AG08396 (cell line): ENCODE measurements at regions not wholly inside any gene's neighbourhood (a gene's known extent, or its start where the extent isn't known, plus 50 kb on each side); places are given as distances from the start of the nearest gene placed in this dataset.

Source experiments
- DNase-seq: peaks from one replicate; pipeline ENCODE4 v3.0.0; 2012; ENCODE audit warnings: low spot score, mixed read lengths

DNA sequence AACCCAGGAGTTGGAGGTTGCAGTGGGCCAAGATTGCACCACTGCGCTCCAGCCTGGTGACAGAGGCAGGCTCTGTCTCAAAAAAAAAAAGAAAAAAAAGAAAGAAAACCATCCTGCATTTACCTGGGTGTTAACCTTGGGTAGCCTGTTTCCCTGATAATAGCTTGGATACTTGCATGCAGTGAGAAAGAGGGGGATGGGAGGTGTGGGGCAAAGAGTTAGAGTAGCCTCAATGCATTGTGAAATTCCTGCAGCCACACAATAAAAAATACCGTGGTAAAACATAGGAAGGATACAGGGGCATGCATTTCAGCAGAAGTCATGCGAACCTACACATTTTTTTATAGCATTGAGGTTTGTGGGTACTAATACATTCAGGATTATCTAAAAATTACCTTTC, 76.6 kb upstream of the ZNF516 start:
- no peak for DNase-seq

DNA sequence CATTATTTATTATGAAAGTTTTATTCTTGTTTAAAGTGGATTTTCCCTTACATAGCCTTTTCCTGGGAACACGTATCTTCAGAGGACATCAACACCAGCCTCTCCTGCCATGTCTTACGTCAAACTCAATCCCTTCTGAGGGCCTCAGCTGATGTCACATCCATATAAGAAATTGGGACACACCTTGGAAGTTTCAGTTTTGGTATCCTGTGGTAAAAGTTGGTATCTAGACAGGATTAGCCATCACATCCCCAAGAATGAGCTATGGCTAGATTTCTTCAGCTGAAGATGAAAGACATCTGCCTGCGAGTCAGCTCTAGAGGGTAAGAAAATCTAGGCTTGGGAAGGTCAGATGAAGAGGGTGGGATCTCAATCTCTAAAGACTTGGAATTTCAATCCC, 75.8 kb upstream of the ZNF516 start:
- no peak for DNase-seq

DNA sequence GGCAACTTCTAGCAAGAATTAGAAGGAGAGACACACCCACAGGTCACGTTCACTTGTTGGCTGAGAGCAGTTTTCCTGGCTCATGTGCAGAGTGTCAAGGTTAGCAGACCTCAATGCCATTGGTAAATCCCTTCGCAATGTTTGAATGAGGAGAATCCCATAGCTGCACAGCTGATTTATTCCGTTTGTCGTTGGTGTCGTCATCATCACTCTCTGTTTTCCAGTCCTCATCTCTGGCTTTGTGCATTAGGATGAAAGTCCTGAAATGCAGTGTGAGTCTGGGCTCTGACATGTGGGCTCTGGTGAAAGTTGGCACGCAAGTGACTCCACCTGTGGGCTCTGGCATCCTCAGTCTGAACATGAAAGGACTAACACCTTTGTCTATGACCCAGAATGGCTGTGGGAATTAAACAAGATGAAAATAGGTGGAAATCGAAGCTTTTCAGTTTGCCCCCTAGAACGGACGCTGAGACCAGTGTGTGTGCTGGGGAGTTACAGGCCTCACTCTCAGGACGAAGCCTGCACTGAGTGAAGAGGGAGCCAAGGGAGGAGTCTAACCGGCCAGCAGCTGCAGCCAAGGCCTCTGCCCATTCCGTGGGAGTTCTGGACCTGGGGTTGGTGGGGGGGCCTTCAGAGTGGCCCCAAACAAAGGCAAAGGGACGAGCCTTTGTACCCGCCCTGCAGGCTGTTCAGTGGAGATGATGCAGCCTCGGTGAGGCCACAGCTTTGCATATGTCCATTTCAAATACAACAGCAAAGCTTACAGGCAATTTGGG, 74.8 kb upstream of the ZNF516 start:
- DNase-seq = no peak

DNA sequence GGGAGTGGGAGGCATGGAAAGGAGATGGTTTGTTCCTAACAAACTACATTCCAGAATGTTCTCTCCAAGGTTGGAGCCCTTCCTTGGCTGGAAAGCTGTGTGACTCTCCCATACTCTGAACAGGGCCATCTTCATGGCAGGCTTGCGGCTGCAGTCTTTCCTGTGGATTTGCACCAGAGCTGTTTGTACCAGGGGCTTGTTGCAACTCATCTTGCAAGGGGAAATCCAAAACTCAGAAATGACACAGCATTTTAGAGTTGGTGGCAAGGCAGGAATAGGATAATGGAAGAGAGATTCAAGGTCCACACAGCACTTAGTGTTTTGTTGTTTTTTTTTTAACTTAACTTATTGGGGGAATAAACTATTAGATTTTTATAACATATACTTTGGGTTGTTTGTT, 73.7 kb upstream of the ZNF516 start:
- no peak for DNase-seq

DNA sequence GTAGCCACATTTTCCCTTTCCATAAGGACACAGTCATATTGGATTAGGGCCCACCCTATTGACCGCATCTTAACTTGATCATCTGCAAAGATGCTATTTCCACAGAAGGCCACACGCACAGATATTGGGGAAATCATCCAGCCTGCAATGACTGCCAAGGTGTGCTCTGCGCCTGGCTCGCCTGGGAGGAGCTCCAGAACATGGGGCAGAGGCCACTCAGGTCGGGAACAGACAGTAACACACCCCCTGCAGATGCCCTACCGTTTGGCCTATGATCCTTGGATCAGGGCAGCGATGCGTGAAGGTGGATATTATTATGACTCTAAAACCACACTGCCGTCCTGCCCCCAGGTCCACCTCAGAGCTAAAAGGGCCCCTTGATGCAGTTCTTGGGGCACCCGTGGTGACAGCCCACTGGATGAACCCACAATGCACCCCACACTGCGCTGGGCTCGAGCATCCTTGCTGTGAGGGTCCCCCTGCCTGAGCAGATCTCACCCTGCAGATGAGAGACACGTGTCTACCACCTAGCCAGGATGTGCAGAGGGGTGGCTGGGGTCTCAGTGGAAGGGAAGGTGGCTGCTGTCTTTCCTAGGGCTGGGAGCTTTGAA, 72.9 kb upstream of the ZNF516 start:
- no peak for DNase-seq

DNA sequence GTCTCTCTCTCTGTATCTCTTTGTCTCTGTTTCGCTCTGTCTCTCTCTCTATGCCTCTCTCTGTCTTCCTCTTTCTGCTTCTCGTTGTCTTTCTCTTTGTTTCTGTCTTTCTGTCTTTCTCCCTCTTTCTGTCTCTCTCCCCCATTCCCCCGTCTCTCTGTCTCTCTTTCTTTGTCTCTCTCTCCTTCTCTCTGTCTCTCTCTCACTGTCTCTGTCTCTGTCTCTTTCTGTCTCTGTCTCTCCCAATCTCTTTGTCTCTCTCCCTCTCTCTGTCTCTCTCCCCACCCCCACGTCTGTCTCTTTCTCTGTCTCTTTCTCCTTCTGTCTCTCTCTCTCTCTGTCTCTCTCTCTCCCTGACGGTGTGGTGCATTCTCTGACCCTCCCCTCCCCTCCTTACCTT, 71.9 kb upstream of the ZNF516 start:
- no peak for DNase-seq

DNA sequence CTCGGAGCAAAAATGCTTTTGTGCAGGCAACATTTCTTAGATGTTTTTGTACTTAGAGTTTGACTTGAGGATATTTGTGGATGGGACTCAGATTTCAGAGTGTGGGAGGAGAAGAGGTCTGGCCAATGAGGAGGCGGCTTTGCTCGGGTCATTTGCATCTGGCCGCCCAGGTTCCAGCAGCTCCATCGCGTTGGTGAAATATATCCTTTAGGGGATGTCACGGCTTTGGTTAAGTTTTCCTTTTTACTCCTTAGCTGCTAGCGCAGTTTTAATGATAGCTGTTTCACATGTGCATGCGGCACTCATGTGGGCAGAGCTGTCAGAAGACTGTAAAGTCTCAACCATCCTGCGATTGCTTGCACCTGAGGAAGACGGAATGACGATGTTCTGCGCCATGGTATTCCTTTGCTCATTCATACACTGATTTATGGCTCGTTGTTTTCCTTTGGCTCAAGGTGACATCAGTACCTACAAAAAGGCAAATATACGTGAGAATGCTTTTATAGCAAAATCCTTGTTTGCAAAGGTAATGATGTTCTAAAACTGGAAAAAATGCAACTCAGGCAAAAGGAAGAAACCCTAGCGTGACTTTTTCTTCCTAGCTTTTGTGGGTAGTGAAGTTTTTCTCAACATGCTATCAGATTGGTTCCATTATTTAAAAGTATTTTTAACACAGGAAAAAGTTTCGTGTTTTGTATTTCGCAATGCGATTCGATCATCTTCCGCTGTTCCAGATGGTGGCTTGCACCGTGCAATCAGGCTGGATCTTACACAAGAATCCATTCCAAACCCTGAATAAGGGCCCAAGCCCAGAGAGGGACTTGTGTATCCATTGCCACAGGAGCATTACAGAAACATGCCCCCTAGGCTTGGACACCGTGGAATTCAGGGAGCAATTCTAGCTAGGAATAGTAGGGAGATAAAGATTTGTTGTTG, 70.5 kb upstream of the ZNF516 start:
- DNase-seq = peak; percentile 92

DNA sequence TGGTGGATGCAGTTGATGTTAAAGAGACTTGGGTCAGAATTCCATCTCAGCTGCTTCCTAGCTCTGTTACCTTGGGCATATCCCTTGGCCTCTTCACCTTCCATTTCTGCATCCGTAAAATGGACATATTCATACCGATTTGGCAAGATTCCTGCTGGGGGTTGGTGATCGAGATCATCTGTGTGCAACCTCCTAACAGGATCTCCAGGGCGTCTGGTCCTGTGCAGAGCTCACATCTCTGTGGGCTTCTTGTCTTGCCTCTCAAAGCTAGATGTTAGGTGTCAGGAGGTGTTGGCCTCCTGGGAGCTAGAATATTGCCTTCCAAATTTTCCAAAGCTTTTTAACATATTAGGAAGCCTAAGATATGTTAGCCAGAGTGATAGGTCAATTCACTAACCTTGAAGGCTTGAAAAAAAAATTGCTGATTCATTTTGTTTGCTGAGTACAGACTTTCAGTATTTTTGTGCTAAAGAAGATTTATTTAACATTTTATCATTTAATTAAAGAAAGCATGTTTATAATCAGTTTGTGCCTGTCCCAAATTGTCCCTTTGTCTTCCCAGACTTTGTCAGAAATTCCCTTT, 69.7 kb upstream of the ZNF516 start:
- DNase-seq = peak; percentile 31

DNA sequence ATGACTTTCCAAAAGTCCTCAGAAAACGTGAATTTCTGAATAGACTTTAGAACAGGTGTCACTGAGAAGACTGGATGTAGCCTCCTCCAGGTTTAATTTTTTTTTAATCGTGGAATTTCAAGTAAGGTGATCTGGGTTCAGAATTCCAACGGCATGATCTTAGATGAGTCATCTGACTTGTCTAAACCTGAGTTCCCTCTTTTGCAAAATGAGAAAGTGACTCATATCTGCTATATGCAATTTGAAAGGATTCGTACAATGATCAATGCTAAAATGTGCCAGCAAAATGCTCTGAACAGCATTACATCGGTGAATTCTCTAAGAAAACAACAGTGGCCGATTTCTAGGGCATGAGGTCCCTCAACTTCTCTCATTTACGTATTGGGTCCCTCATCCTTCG, 69.1 kb upstream of the ZNF516 start:
- DNase-seq = peak; percentile 46

DNA sequence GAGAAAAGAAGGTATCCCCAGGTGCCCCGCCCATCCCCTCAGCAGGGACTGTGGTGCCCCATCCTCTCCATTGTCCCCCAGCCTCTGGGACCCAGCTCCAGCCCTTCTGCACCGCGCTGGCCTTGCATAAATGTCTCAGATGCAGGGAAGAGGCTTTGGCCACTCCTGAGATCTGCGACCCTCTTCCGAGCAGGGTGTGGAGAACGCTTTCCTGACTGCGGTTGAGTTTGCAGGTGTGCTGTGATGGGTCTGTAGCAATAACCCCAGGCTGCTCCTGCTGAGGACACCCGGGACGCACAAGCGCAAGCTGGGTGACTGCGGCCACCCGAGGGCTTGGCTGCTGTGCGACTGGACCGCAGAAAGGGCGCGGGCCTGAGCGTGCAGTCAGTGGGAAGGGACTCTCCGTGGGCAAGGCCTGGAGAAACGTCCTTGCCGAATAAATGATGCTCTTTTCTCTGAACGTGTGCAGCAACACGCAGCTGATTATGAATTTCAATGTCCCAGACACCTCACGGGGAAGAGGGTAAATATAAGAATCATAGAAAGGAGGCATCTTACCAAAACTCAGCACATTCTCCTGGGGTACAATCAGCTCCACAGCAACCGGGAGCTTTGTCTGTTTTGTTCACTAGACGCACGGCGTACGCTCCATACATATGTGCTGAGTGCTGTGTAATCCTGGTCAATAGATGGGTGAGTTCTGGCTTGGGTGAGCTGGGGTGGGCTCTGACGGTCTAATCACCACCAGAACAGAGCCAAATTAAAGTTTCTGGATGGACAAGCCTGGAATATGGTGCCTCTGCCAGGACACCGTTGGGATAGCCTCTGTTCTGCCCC, 67.5 kb upstream of the ZNF516 start:
- DNase-seq = no peak

DNA sequence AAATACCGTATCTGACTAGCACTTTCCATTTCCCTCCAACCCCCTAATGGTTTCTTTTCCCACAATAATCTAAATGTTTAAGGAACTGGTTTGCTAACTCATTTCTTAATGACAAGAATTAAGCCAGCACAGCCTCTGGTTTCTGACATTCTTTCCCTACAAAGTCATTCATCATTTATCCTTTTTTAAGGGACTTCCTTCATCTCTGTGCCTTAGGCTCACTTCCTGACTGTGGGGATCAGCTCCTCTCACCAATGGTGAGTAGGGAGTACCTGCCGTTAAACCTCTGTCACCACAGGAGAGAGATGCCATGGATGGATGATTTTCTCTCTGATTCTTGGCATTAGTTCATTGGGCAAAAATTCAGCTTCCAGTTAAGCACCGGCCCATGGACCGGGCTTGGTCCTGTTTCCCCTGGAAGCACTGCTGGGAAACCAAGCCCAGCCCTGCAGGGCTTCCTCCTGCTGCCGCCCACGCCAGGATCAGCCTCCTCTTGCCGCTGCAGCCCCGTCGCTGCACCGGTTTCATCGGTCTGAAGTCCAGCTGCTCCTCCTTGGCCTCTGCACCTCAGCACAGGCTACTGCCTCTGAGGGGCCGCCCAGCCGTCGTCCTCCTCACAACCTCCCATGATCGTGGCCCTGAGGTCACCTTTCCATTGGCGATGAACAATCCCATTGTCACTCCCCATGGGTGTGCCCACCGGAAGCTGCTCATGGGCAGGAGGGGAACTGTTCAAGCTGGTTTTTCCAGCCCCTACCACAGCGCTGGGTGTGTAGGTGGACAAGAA, 64.0 kb upstream of the ZNF516 start:
- DNase-seq = no peak

DNA sequence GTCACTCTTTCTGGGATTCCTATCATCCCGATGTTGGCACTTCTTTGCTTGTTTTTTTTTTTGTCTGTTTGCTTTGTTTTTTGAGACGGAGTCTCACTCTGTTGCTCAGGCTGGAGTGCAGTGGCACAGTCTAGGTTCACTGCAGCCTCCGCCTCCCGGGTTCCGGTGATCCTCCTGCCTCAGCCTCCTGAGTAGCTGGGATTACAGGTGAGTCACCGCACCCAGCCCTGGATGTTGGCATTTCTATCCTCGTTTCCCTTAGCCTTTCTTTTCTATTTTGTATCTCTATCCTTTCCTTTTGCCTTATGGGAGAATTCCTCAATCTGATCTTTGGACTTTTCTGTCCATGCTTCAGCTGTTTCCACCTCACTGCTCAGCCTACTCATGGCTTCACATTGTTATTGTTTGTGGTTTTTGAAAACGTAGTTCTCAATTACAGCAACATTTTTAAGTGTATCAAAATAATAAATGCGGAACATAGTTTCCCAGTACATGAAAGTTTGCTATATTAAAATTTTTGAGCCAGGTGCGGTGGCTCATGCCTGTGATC, 62.1 kb upstream of the ZNF516 start:
- DNase-seq = no peak

DNA sequence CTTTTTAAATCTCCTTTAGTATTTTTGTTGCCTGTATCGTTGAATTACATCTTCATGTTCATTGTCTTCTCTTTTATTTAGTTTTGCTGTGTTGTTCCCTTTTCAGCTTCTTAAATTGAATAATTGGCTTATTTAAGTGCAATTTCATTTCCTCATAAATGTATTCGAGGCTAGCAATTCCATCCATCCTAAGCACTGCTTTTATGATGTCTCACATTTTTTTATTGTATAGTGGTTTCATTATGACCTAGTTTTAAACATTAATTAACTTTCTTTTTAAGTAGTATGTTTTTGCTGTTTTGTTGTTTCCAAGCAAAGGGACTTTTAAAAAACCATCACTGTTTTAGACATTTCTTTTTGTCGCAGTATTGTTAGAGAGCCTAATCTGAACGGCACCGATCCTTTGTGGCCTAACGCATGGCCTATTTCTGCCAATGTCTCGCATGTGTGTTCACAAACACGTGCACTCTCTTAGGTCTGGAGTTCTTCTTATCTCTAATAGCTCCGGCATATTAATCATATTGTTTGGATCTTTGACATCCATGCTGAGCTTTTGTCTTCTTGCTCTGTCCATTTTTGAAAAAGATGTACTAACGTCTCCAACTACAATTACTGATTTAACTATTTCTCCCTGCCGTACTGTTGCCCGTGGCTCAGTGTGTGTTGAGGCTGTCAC, 59.6 kb upstream of the ZNF516 start:
- DNase-seq = no peak

DNA sequence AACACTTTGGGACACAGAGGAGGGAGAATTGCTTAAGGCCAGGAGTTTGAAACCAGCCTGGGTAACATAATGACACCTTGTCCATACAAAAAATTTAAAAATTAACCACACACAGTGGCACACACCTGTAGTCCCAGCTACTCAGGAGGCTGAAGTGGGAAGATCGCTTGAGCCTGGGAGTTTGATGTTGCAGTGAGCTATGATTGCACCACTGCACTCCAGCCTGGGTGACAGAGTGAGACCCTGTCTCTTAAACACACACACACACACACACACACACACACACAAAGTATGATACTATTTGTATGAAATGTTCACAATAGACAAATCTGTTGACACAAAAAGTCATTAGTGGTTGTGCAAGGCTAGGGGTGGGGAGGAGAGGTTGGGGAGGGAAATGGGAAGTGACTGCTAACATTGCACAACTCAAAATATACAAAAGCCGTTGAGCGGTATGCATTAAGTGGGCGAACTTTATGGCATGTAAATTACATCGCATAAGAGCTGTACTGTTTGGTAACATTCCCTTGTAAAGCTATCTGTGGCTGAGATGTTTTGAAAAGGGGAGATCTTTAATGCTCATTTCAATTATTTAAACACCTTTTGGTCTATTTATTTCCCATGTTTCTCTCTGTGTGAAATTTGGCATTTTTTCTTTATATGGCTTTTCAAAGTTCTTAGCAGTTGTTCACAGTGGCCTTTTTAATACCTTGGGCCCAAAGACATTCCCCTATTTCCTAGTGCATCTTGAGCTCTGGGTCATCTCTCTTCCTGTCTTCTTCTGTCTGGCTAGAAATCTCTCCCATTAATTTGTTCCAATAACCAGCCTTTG, 58.9 kb upstream of the ZNF516 start:
- no peak for DNase-seq

DNA sequence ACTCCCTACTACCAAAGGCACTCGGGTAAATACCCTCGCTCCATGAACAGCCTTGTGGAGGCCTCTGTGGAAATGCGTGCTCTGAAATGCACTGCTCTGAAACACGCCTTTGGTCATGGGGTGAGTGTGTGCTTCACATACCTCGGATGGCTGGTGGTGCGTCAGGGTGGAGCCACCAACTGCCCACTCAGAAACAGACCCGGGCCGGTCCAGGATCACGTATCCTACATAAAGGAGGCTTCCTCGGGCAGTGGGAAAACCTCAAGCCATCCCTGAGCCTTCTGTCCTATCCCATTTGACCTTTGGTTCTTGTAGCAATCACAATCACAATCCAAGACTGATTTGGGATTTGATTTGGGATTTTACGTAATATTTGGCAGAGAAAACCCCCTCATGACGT, 53.5 kb upstream of the ZNF516 start:
- DNase-seq = no peak

DNA sequence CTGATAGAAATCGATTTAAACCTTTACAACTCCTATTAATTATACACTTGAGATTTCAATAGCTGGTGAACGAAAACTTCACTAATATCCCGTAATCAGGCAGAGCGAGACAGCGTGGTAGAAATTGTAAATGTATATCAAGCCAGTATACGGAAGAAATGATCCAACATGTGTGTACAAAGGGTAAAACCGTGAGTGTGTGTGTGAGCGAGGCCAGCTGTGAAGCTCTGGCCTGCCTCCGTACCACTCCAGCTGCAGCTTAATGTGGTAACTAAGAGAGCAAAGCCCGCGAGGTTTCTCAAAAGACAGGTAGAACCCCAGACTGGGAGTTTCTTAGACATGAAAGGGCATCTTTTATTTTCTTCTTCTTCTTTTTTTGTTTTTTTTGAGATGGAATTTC, 52.3 kb upstream of the ZNF516 start:
- DNase-seq = no peak

DNA sequence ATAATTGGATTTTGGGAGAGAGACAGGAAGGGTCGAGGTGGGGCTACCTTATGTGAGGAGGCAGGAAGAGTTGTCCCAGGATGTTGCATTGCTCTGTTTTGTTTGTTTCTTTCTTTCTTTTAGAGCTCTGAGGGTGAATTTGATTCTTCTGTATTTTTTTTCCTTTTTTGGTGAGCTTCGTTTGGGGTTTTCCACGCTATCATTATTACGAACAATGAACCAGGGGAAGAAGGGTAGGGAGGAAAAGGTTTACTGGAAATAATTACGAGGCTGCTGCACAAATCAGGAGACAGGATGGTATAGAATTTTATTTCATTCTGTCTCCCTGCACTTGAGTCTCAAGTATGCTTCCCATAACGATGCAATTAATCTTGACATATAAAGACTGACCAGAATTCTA, 51.4 kb upstream of the ZNF516 start:
- DNase-seq = no peak

DNA sequence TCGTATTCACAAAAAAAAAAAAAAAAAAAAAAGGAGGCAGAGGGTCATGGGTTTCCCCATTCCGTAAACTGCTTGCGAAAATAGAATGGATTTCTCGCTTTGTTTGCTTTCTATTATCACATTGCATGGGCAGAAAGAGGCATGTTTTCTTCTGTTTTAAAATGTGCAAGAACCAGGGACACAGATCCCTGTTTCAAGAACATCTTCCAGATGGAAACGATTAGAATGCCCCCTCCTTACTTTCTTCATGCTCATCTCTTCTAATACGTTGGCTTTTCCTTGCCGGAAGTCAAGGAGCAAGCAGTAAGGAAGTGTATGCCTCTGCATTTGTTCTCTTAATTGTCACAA, 51.0 kb upstream of the ZNF516 start:
- DNase-seq = no peak

DNA sequence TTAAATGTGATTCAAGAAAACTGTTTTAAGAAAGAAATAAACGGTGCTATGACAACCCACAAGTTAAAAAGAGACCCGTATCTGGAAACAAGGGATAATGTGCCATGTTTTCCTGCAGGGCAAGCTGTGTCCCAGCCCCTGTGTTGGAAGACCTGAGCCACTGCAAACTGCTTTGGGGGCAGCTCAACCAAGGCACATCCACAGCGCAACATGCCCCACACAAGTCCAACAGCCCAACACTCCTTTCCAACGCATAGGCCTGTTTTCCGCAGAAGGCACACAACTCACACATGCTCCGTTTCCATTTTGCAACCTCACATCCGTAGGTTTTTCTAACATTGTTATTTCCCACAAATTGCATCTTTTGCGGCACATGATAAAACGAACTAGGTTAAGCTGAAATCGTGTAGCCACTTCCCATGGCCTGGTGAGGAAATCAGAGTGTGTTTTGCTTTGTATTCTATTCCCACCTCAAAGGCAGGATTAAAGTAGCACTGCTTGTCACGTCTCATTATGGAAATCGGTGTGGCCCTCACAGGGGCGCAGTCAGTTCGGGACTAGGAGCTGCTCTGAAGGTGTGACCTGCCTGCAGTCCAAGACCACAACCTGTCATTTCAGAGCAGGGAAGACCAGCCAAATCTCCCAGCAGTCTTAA, 50.5 kb upstream of the ZNF516 start:
- no peak for DNase-seq
